Body of pancreas (tissue), 4 donors: ENCODE measurements at regions not wholly inside any gene's neighbourhood (a gene's known extent, or its start where the extent isn't known, plus 50 kb on each side); places are given as distances from the start of the nearest gene placed in this dataset.

Experiments used
- ATAC-seq: fragments of 150-250 bp; one replicate; pipeline ENCODE4 v1.9.1; 2016
- DNase-seq, 4 donors: peaks; one replicate each; pipeline ENCODE4 v3.0.0-alpha.2; 2019
- H3K27ac ChIP-seq, 4 donors: fragments of 200-600 bp; sonication (generic); 1 replicate in 3 of 4; 2 replicates in 1 of 4; pipeline versions ENCODE4 v1.5.1 to v1.6.1; 2016 to 2019; ENCODE audit warnings: mild to moderate bottlenecking in 1 of 4, mixed read lengths in 1 of 4, moderate library complexity in 1 of 4
- H3K27me3 ChIP-seq, 2 donors: fragments of 200-600 bp; sonication (generic); one replicate each; pipeline ENCODE4 v1.6.0; 2016; ENCODE audit warnings: mild to moderate bottlenecking in 1 of 2
- H3K36me3 ChIP-seq, 2 donors: fragments of 200-600 bp; sonication (generic); replicated peaks in 1 of 2; 2 replicates each; pipeline ENCODE4 v1.5.1; 2016; ENCODE audit warnings: low read depth in 2 of 2; ENCODE audit not compliant: insufficient read depth in 1 of 2
- H3K4me1 ChIP-seq: fragments of 200-600 bp; sonication (generic); one replicate; pipeline ENCODE4 v1.6.0; 2016
- H3K4me3 ChIP-seq, 2 donors: fragments of 200-600 bp; sonication (generic); 1 replicate in 1 of 2; 2 replicates in 1 of 2; pipeline ENCODE4 v1.5.1; 2016 to 2019
- H3K9me3 ChIP-seq, 3 donors: fragments of 200-600 bp; sonication (generic); 1 replicate in 2 of 3; 2 replicates in 1 of 3; pipeline ENCODE4 v1.5.1; 2016
- POLR2A ChIP-seq, 3 donors: fragments of 450-650 bp; IDR thresholded peaks; one replicate each; pipeline ENCODE4 v1.6.1; 2016; ENCODE audit warnings: antibody characterized with exemption in 3 of 3, mild to moderate bottlenecking in 2 of 3
- WGBS, 2 donors: methylation state at CpG; one replicate each; pipeline ENCODE4 v1.1.5; 2017; 5-methylcytosine and 5-hydroxymethylcytosine counted together
- intact Hi-C: fragments of 100-400 bp; cut with DNase I; formaldehyde crosslinking; loops from one replicate; pipeline ENCODE4 v1.15.1; 2023
- TF ChIP-seq, protein P1 (sequence below), 7 experiments: fragments of 450-650 bp in 4 of 7; fragments of 200-600 bp in 3 of 7; sonication (generic) in 3 of 7; IDR thresholded peaks; one replicate each; pipeline ENCODE4 v1.5.1; 2016 to 2019; ENCODE audit warnings: antibody characterized with exemption in 7 of 7

DNA sequence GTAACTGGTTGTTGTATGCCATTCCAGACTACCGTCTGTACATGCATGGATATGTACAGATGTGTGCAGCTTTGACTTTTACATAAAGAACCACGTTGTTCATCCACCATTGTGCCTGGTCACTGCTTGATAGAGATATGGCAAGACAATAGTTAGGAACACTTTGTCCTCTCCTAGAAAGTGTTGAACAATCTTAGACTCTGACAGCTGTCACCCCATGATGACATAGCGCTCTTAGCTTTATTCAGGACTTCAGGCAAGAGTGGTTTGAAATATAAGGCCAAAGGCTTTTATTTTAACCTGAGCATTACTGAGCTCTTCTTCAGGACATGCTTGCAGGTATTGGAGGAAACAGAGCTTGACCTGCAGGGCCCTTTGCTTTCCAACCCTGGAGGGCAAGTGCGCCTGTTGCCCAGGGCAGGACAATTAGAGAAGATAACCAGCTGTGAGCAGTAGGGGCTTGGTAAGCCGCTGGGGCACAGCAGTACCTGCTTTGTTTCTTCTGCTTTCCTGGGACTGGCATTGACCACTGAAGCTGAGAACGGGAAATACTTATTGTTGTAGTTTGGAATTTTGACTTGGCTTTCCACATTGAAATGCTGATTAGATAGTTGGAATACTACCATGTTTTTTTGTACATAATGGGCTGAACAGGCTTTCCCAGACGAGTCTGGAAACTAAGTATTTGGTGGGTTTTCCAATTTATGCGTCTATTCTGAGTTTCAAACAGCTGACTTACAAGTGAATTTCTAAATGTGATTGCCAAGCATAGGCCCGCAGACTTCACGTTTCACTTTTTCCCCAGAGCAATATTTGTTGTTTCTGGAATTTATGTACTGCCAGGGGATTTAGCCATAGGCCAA, 51.1 kb downstream of the GARRE1 start:
- H3K27me3 ChIP-seq, result no peaks in the 10 kb centered on the region
- DNase-seq (peak in 1 of 4 donors; percentile 19), ATAC-seq (peak; percentile 49)
- 40 to 44% methylated on average over 10 of the region's 10 CpGs for WGBS, 2 donors
- peaks cover 28% of the 10 kb centered on the region for H3K4me1 ChIP-seq
- no peak for TF ChIP-seq POLR2A (IDR thresholded peaks at IDR 0.05)
- TF ChIP-seq, protein P1, sequence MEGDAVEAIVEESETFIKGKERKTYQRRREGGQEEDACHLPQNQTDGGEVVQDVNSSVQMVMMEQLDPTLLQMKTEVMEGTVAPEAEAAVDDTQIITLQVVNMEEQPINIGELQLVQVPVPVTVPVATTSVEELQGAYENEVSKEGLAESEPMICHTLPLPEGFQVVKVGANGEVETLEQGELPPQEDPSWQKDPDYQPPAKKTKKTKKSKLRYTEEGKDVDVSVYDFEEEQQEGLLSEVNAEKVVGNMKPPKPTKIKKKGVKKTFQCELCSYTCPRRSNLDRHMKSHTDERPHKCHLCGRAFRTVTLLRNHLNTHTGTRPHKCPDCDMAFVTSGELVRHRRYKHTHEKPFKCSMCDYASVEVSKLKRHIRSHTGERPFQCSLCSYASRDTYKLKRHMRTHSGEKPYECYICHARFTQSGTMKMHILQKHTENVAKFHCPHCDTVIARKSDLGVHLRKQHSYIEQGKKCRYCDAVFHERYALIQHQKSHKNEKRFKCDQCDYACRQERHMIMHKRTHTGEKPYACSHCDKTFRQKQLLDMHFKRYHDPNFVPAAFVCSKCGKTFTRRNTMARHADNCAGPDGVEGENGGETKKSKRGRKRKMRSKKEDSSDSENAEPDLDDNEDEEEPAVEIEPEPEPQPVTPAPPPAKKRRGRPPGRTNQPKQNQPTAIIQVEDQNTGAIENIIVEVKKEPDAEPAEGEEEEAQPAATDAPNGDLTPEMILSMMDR (IDR thresholded peaks at IDR 0.05), result no peak
- no peak overlapping the region for H3K4me3 ChIP-seq
- H3K9me3 ChIP-seq, result no peaks in the 10 kb centered on the region
- intact Hi-C loops, result no loop called here
- H3K36me3 ChIP-seq, result peaks cover 0 to 3% of the 10 kb centered on the region in 2 donors
- peak overlapping the region; percentile 53 to 70 (median 66) for H3K27ac ChIP-seq

- peak overlapping the region; percentile 53 to 70 (median 66) for H3K27ac ChIP-seq
- ATAC-seq (peak; percentile 88), DNase-seq (peak; percentile 64 to 81 (median 76))
These were observed 51.9 kb downstream of the GARRE1 start for GRCh38 chr19:34306213-34306661.

GRCh38 chr19:34306824-34307223, 52.5 kb downstream of the GARRE1 start:
- TF ChIP-seq, protein P1 (IDR thresholded peaks at IDR 0.05), result no peak
- no peak for TF ChIP-seq POLR2A (IDR thresholded peaks at IDR 0.05)
- intact Hi-C loops, result no loop called here
- Histone ChIP-seq H3K36me3 (no peaks in the 10 kb centered on the region), H3K9me3 (no peaks in the 10 kb centered on the region), H3K27ac (peak overlapping the region; percentile 53 to 70 (median 66)), H3K4me3 (no peak overlapping the region), H3K27me3 (no peaks in the 10 kb centered on the region), H3K4me1 (peaks cover 32% of the 10 kb centered on the region)
- no peak for DNase-seq
- 78 to 81% methylated on average over 6 of the region's 6 CpGs for WGBS, 2 donors
- no peak for ATAC-seq

More at GRCh38 chr19:34306213-34306661, 51.9 kb downstream of the GARRE1 start:
- Histone ChIP-seq H3K4me3 (no peak overlapping the region), H3K36me3 (no peaks in the 10 kb centered on the region), H3K9me3 (no peaks in the 10 kb centered on the region), H3K27me3 (no peaks in the 10 kb centered on the region), H3K4me1 (peaks cover 32% of the 10 kb centered on the region)
- no peak for TF ChIP-seq POLR2A (IDR thresholded peaks at IDR 0.05)
- TF ChIP-seq, protein P1 (IDR thresholded peaks at IDR 0.05), result no peak
- 21 to 38% methylated on average over 2 of the region's 2 CpGs for WGBS, 2 donors
- intact Hi-C loops, result no loop called here

- 73 to 80% methylated on average over 8 of the region's 8 CpGs for WGBS, 2 donors
- no peak for DNase-seq
These were observed 54.3 kb downstream of the GARRE1 start for GRCh38 chr19:34308381-34309367.

More at GRCh38 chr19:34308381-34309367, 54.3 kb downstream of the GARRE1 start:
- no peak for ATAC-seq
- no peaks in the 10 kb centered on the region for H3K36me3 ChIP-seq
- no peak overlapping the region for H3K4me3 ChIP-seq
- no peak overlapping the region for H3K27ac ChIP-seq
- intact Hi-C loops, result no loop called here
- H3K4me1 ChIP-seq, result peaks cover 32% of the 10 kb centered on the region
- TF ChIP-seq, protein P1 (IDR thresholded peaks at IDR 0.05), result no peak
- TF ChIP-seq POLR2A (IDR thresholded peaks at IDR 0.05), result no peak
- H3K9me3 ChIP-seq, result no peaks in the 10 kb centered on the region
- H3K27me3 ChIP-seq, result no peaks in the 10 kb centered on the region
